ENCODE measurements at regions not wholly inside any gene's neighbourhood (a gene's known extent, or its start where the extent isn't known, plus 50 kb on each side); places are given as distances from the start of the nearest gene placed in this dataset.
"Not testable (repeated sequence)": the region's sequence is repeated elsewhere in the genome, so short reads cannot be mapped to it uniquely, and the experiment has no call there.

- DNase-seq (ENCODE audit: extremely low read depth in 1 of 2, low read depth in 1 of 2), result no peak
Observed at GRCh38 chr6:97876711-97877110, 593.7 kb upstream of the MMS22L start.

- no peak for DNase-seq (ENCODE audit: extremely low read depth in 1 of 2, low read depth in 1 of 2)
Observed at GRCh38 chr6:97882755-97883154, 599.7 kb upstream of the MMS22L start.

- no peak for DNase-seq (ENCODE audit: extremely low read depth in 1 of 2, low read depth in 1 of 2)
Observed at GRCh38 chr6:97885325-97885724, 602.3 kb upstream of the MMS22L start.

GRCh38 chr6:97885828-97886227 lies 602.8 kb upstream of the MMS22L start:
- DNase-seq (ENCODE audit: extremely low read depth in 1 of 2, low read depth in 1 of 2), result no peak

GRCh38 chr6:97901531-97901930 lies 618.5 kb upstream of the MMS22L start:
- no peak for DNase-seq (ENCODE audit: extremely low read depth in 1 of 2, low read depth in 1 of 2)

- no peak for DNase-seq (ENCODE audit: extremely low read depth in 1 of 2, low read depth in 1 of 2)
Observed at GRCh38 chr6:97909380-97909779, 626.4 kb upstream of the MMS22L start.

- no peak for DNase-seq (ENCODE audit: extremely low read depth in 1 of 2, low read depth in 1 of 2)
Observed at GRCh38 chr6:97913721-97914120, 630.7 kb upstream of the MMS22L start.

- DNase-seq (ENCODE audit: extremely low read depth in 1 of 2, low read depth in 1 of 2), result no peak
Observed at GRCh38 chr6:97914912-97915311, 631.9 kb upstream of the MMS22L start.

- DNase-seq (ENCODE audit: extremely low read depth in 1 of 2, low read depth in 1 of 2), result no peak
Observed at GRCh38 chr6:97915537-97915936, 632.5 kb upstream of the MMS22L start.

GRCh38 chr6:97917369-97917768 lies 634.4 kb upstream of the MMS22L start:
- DNase-seq (ENCODE audit: extremely low read depth in 1 of 2, low read depth in 1 of 2), result no peak

- DNase-seq (ENCODE audit: extremely low read depth in 1 of 2, low read depth in 1 of 2), result no peak
Observed at GRCh38 chr6:97919046-97919445, 636.0 kb upstream of the MMS22L start.

- no peak for DNase-seq (ENCODE audit: extremely low read depth in 1 of 2, low read depth in 1 of 2)
Observed at GRCh38 chr6:97919631-97920030, 636.6 kb upstream of the MMS22L start.

- no peak for DNase-seq (ENCODE audit: extremely low read depth in 1 of 2, low read depth in 1 of 2)
Observed at GRCh38 chr6:97923249-97923648, 640.2 kb upstream of the MMS22L start.

- no peak for DNase-seq (ENCODE audit: extremely low read depth in 1 of 2, low read depth in 1 of 2)
Observed at GRCh38 chr6:97925504-97925903, 642.5 kb upstream of the MMS22L start.

- no peak for DNase-seq (ENCODE audit: extremely low read depth in 1 of 2, low read depth in 1 of 2)
Observed at GRCh38 chr6:97939440-97940168, 656.6 kb upstream of the MMS22L start.

- no peak for DNase-seq (ENCODE audit: extremely low read depth in 1 of 2, low read depth in 1 of 2)
Observed at GRCh38 chr6:97947841-97948240, 664.8 kb upstream of the MMS22L start.

GRCh38 chr6:97958134-97958533 lies 675.1 kb upstream of the MMS22L start:
- DNase-seq (ENCODE audit: extremely low read depth in 1 of 2, low read depth in 1 of 2), result no peak

- no peak for DNase-seq (ENCODE audit: extremely low read depth in 1 of 2, low read depth in 1 of 2)
Observed at GRCh38 chr6:97963193-97963592, 680.2 kb upstream of the MMS22L start.

GRCh38 chr6:97969065-97969464 lies 686.0 kb upstream of the MMS22L start:
- no peak for DNase-seq (ENCODE audit: extremely low read depth in 1 of 2, low read depth in 1 of 2)

- DNase-seq (ENCODE audit: extremely low read depth in 1 of 2, low read depth in 1 of 2), result no peak
Observed at GRCh38 chr6:97977084-97977483, 694.1 kb upstream of the MMS22L start.

- no peak for DNase-seq (ENCODE audit: extremely low read depth in 1 of 2, low read depth in 1 of 2)
Observed at GRCh38 chr6:97978855-97979271, 695.8 kb upstream of the MMS22L start.

- DNase-seq (ENCODE audit: extremely low read depth in 1 of 2, low read depth in 1 of 2), result not testable (repeated sequence)
Observed at GRCh38 chr6:97979285-97979684, 696.3 kb upstream of the MMS22L start.

- no peak for DNase-seq (ENCODE audit: extremely low read depth in 1 of 2, low read depth in 1 of 2)
Observed at GRCh38 chr6:97989451-97989850, 706.4 kb upstream of the MMS22L start.
